Dedifferentiated amniotic fluid mesenchymal stem cell (primary cell): ENCODE measurements at regions not wholly inside any gene's neighbourhood (a gene's known extent, or its start where the extent isn't known, plus 50 kb on each side); places are given as distances from the start of the nearest gene placed in this dataset.
"Not testable (repeated sequence)": the region's sequence is repeated elsewhere in the genome, so short reads cannot be mapped to it uniquely, and the experiment has no call there.

Experiments used
- DNase-seq: peaks from one replicate; pipeline ENCODE4 v3.0.0-alpha.2; 2016; ENCODE audit errors: extremely low spot score

DNA sequence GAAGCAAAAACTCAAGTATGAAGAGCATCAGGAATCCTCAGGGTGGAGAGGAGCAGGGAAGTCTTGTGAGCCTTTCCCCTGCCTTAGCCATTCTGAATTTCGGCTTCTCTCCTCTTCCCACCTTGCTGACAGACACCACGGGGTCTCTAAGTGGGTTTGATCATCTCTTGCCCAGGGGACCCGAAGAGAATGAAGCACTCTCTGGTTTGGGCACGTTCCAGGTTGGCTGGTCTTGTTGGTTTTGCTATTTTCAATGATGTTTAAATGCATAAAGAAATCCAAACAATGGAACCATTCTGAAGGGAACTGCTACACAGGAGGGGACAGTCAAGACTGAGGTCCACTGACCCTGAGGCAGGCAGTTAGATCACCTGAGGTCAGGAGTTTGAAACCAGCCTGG, 131.7 kb downstream of the PXDC1 start:
- DNase-seq: no peak

DNA sequence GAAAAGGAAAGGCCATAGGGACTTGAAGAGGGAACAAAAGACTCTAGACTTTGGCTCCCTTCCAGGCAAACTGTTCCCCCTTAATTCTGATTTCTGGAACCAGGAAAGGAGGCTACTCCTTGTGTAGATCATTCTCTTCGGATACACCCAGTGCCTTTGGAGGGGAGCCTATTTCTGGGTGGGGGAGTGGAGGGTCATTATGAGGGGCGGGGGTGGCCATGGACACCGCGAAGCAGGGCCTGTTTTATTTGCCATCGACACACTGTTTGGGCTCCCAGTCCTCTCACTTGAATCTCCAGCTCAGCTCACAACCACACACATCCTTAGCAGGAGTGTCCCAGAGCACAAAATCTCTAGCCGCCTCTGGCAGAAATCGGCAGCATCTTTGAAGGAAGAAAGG, 132.3 kb downstream of the PXDC1 start:
- DNase-seq: no peak

DNA sequence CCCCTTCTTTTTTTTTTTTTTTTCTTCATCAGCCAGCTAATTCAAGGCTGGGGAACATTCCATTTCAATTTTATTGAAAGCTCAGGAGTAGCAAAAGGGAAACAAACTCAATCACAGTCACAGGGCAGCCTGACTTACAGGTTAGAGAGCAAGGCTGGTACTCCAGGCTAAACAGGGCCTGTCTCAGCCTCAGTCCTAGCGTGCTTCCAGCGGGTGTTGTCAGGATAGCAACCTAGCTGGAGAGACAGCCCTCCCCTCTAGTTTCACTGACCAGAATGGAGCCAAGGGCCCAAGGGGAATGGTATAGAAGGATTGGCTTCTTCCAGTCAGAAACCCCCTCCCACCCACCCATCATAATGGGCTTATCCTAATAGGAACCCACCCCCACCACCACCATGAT, 132.9 kb downstream of the PXDC1 start:
- no peak for DNase-seq

DNA sequence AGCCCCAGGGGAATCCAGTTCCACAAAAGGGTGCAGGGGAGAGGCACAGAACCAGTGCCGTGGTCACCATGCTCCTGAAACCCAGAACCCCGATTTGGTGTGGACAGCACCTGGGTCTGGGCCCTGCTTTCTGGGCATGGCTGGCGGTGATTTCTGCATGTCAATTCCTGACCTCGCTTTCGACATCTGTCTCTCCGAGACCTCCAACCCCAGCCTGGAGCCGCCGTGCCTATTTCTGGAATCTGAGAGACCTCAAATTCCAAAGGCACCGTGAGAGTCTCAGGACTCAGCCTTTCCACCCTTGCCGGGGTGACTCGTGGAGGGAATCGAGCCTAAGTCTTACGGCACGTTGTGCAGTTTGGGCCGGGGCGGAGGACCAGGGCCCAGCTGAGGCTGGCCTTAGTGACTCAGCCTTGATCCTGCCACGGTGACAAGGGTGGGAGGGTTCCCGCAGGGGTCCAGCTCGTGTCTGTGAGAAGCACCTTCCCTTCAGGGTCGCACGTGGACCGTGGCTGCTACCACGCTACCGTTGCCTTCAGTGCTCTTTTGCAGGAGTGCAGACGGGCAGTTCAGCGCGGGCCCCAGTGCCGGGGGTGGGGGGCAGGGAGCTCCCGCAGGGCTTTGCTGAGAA, 133.7 kb downstream of the PXDC1 start:
- no peak for DNase-seq

DNA sequence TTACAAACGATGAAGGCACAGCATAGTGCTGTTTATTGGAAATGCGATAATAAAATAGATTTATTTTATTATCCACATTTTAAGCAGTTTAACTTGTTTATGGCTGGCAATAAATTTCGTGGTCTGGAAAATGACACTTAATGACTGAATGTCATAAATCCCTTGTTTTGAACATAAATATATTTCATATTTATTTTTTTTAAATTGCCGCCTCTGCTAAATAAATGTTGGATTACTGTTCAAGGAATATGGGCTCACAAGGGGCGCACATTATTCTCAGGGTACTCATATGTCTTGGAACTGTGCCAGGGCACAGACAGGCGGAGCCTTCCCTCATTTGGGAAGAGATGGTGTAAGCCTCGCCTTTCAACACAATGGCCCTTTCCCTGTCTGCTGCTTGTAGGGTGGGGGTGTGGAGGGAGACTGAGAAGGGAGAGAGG, 134.3 kb downstream of the PXDC1 start:
- DNase-seq: no peak

DNA sequence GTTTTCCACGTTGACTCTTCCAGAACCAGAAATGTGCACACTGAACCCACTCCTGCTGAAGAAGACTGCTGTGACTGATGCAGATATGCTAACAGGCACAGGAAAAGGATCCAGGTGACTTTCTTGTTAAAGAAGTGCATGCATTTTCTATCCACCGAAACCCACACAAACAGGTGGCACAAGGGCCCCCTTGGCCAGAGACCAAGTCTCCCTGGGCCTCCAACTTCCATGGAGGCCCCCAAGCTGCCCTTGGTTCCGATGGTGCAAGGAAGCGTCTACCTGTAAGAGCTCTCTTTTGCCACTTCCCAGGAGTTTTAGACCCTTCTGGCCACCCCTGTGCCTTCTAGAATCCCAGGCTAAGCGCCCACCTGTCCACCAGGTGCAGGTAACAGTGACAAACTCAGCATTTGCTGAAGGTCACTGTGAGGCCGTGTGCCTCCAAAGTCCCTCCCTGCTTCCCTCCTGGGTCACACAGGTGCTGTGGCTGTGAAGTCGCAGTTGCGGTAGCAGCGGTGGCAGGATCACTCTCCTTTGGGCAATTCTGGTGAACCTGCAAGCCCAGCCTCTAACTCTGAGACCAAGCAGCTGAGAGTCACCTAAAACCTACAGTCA, 134.8 kb downstream of the PXDC1 start:
- no peak for DNase-seq

DNA sequence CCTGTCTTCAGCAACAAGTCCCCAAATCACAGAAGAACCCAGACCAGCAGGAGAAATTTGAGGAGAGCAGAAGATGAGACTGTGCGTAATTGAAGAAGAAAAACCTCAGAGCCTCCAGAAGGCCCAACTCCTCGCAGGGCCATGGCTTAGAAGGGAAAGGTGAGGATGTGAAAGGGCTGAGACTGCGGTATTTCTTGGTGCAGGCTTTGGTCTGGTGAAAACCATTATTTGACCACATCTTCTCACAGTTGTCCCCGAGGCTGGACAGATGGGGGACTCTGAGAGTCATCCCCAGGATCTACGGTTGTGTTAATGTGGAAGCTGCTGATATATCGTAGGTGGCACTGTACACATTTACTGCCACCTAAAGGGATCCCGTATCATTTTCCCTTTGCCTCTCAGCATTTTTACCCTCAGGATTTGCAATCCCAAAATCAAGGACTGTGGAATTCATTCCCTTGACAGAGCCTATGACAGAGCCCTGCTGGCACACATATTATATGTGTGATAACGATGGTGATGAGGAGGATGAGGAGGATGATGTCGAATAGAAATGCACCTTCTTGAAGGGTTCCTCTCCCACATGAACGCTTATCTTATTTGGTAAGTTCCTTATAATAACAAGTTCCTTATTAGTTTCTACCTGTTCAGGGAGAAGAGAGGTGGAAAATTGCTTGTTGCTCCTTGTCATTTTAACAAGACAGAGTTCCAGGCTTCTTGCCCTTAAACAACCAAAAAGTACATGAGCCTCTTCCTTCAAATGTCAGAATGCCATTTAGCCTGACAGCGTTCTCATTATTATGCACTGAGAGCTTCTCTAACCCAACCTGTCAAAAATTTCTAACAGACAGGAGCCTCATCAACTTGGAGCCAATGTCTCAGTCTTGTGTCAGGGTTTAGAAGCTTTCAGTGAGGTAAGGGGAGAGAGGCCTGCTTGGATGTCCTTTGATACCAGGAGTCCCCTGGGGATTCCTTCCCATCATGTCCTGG, 135.8 kb downstream of the PXDC1 start:
- no peak for DNase-seq

DNA sequence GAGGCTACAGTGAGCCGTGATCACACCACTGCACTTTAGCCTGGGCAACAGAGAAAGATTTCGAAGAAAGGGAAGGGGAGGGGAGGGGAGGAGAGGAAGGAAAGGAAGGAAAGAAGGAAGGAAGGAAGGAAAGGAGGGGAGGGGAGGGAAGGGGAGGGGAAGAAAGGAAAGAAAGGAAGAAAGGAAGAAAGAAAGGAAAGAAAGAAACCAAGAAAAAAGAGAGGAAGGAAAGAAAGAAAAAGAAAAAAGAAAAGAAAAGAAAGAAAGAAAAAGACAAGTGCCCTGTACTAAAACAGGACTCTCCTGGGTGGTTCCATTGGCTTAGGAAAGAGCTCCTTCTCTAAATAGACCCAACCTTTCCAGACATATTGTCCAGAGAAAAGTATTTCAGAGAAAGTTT, 136.6 kb downstream of the PXDC1 start:
- no peak for DNase-seq

DNA sequence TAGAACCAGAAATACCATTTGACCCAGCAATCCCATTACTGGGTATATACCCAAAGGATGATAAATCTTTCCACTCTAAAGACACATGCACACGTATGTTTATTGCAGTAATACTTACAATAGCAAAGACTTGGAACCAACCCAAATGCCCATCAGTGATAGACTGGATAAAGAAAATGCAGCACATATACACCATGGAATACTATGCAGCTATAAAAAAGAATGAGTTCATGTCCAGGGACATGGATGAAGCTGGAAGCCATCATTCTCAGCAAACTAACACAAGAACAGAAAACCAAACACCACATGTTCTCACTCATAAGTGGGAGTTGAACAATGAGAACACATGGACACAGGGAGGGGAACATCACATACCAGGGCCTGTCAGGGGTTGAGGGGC, 137.9 kb downstream of the PXDC1 start:
- not testable (repeated sequence) for DNase-seq

DNA sequence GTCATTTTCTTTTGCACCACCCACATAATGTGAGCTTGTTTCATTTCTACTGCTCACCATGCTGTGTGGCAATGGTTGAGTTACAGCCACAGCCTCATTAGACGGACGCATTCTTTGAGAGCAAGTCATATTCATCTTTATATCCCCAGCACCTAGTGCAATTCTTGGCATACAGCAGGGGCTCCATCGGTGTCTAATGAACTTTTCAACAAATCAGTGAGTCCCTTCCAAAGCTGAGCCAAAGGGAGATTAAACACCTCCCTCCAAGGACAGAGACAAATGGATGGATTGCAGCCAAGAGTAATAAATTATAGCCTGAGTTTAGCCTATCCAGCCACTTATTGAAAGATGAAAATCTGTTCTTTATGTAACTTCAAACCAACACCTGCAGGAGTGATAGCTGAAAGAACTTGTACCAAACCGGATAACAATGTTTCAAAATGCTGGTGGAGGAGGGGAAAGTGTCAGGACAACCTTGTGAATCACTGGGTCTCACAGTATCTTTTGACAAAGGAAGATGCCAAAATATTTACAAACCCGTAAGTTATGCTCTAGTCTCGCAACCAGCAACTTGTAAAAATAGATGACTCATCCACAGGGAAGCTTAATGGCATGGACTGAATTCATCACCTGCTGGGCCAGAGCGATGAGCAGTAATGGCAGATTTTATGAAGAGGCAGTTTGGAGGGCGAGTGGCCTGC, 139.0 kb downstream of the PXDC1 start:
- peak; percentile 54 for DNase-seq

DNA sequence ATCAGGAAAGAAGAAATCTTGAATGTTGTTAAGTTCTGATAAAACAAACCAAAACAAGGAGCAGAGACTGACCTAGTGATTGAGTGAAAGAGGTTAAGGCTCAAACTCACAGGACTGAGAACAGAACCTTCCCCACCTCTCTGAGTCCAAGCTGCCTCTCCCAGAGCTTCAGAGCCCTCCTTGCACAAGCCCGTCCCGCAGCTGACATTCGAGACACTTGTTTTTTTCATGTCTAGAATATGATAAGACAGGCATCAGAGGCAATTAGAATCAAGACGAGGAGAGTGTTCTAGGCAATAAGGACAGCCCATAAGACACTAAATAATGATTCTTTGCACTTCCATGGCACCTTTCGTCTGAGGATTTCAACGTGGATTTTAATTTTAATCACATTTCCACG, 140.6 kb downstream of the PXDC1 start:
- DNase-seq: no peak

DNA sequence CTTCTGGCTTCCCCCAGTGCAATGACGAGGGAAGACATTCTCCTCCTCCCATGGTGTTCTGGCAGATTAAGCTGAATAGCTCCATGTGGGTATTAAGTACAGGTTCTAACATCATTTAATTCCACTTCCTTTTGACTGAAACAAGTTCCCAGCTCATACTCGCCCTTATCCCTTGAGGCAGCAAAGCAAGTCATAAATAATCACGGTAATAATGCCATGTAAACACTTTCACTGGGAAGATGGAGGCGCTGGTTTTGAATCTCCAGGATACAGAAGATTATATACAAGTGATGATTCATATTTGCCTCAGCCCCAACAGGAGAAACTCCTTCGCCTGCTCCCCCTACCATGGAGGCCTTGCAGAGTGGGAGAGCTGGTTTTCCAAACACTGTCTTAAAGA, 141.3 kb downstream of the PXDC1 start:
- no peak for DNase-seq

DNA sequence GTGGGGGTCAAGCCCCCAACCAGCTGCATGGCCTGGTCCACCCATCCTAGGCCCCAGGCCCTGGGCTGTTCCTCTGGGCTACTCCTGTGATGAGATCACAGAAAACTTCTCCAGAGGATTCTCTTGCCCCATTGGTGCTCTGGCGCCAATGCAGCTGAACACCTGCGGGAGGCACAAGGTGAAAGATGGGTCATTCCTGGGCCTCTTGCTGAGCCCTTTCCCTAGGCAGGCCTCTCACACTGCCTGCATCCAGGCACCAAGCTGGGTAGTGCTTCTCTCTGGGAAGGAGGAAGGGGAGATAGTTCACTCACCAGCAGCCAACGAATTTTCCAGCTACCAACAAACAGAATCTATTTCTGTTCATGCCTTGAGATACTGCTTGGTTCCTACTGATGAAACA, 142.1 kb downstream of the PXDC1 start:
- DNase-seq: no peak

DNA sequence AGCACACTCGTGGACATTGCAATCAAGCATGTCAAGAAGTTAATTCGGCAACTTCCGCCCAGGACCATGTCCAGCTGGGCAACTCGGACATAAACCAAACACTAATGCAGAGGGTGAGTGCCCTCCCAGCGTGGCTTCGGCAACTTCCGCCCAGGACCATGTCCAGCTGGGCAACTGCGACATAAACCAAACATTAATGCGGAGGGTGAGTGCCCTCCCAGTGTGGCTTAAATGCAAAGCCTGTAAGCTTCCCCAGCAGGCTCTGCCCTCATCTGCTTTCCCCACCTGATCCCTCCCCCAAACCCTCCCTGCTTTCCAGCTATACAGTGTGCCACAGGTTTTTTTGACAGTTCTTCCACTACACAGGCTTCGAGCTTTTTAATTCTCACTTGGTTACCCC, 143.4 kb downstream of the PXDC1 start:
- no peak for DNase-seq

DNA sequence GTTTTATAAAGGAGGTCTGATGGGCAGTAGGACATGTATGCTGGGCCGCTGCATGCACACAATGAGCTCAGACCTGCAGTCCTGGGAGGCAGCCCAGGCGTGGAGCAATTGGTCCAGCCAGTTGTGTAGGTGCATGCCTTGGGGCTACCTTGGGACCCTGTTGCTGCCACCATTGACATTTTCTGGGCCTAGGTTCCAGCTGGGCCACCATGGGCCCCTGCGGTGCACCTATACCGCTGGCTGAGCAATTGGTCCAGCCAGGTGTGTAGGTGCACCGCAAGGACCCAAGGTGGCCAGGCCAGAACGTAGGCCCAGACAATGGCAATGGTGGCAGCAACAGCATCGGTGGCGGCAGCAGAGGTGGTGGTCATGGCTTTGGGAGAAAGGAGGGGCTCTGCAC, 143.9 kb downstream of the PXDC1 start:
- DNase-seq: no peak

DNA sequence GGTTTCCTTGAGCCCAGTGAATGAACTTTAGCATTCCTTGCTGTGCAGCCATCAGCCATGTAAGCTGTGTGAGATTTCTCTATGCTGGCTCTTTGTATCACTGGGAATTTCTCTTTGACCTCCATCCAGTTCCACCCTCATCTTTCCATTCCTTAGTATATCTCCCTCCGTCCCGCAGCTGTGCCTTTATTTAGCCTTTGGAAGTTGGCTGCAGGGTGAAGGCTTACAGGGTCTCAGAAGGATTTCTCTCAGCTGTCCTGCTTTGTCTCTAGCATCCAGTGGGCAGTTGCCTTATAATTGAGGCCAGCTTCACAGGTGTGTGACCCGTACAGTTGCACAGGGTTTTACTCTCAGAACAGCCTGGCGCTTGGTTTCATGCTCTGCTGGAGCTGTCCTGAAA, 144.3 kb downstream of the PXDC1 start:
- DNase-seq: no peak

DNA sequence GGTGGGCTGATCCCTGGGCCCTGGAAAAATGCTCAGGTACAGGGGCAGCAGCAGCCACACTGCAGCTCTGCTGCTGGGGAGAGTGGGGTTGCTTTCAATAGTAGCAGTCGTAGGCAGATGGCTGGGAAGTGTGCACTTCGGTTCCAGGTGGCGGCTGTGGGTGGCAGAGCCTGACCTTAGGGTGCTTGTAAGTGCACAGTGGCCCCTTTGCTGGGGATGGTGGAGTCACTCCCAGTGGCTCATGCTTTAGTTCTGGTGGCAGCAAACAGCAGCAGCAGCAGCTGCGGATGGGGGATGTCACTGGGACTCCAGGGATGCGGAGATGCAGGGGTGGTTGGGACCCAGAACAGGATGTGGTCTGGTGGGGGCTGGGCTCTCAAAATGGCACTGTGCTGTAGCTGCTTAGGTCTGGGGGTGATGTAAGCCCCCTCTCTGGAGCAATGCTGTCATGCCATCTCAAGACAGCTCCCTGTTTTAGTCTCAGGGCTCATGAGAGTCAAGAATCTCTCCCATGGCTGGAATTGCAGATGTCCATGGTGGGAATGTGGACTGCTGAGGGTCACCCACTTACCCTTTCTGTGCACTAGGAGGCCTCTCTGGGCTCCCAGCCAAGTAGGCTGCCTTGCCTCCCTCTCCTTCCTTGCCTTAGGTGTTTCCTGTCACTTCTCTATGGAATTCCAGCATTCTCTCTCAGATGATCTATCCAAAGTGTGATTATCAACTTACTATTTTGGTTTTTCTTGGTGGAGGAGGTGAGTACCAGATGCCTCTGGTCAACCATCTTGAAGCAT, 146.7 kb upstream of the SLC22A23 start:
- DNase-seq: no peak

DNA sequence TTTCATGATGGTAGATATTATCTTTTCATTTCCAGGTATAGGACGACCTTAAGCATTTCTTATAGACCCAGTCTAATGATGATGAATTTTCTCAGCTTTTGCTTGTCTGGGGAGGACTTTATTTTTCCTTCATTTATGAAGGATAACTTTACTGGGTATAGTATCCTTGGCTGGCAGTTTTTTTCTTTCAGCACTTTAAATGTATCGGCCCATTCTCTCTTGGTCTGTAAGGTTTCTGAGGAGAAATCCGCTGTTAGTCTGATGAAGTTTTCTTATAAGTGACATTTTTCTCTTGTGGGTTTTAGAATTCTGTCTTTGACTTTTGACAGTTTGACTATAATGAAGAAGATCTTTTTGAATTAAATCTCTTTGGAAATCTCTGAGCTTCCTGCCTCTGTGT, 144.7 kb upstream of the SLC22A23 start:
- DNase-seq: no peak

DNA sequence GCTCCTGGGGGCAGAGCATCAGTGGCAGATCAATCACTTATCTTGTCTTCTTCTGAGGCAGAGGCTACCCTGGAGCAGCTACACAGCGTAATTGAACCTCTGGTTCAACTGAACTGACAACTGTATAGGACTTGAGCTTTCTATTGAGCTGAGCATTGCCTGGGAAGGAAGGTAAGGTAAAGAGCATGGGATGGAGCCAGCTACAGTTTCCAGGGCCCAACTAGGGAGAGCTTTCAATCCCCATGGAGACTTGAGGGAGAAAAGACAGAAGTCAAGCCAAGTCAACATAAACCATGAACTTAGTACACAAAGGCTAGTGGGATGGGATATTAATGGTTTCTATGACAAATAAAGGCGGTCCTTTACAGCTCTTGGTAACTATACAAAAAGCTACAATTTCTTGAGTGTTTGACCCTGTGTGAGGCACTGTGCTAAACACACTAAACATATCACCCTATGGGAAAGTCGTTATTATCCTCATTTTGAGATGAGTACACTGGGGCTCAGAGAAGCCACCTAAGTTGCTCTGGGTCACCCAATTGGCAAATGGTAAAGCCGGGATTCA, 140.7 kb upstream of the SLC22A23 start:
- DNase-seq: no peak

DNA sequence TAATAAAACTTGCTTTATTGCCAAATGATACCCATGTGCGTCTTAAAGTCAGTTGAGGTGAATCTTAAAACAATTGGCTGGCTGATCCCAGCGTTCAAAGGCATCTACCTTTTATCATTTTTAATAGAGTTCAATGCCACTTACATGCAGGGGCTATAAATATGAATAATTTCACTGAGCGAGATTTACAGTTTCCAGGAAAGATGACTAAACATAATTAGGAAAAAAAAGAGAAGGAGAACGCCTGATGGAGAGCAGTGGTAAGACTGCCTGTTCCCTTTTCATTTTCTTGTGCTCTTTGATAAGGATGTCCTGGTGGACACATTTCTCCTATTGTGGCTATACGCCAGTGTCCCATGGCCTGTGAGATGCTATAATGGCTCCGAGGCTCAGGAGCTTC, 139.9 kb upstream of the SLC22A23 start:
- no peak for DNase-seq

DNA sequence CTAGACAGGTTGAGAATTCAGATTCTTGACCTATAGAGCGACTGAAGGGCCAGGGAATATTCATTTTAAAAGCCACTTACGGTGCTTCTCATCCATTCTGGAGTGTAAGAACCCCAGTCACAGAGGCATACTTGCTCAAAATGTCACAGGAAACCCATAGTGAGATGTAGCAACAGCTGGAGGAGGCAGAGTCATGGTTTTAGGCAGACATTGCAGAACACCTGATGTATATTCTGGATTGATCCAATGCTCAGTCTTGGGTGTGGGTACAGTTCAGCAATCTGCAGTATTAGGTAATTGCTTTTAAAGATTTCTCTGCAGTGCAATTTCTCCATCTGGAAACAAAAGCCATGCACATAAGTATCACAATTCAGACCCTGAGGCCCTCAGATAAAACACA, 137.4 kb upstream of the SLC22A23 start:
- DNase-seq: no peak
